ENCODE measurements at regions not wholly inside any gene's neighbourhood (a gene's known extent, or its start where the extent isn't known, plus 50 kb on each side); places are given as distances from the start of the nearest gene placed in this dataset.

- DNase-seq = no peak
Observed at GRCh38 chr9:19732441-19732951, 56.3 kb downstream of the SLC24A2 start.

GRCh38 chr9:19728101-19728500 lies 60.7 kb downstream of the SLC24A2 start:
- no peak for DNase-seq

GRCh38 chr9:19725970-19726369 lies 62.9 kb downstream of the SLC24A2 start:
- no peak for DNase-seq

DNA sequence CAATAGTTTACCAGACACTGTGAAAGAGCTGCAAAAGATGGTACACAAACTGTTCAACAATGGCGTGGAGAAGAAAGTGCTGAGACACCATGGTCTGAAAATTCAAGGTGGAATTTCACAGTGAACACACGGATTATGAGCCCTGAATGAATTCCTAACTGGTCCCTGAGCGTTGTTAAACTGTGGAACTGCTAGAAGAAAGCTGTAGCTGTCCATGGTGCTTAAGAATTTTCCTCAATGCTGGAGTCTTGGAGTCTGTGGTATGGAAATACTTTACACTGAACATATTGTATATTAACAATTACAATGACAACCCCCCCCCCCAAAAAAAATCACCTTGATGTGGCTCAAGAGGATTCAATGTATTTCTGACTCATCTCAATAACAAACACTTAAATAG lies 68.5 kb downstream of the SLC24A2 start:
- peak; percentile 1 for DNase-seq

- DNase-seq = no peak
Observed at GRCh38 chr9:19703702-19704101, 85.1 kb downstream of the SLC24A2 start.

DNA sequence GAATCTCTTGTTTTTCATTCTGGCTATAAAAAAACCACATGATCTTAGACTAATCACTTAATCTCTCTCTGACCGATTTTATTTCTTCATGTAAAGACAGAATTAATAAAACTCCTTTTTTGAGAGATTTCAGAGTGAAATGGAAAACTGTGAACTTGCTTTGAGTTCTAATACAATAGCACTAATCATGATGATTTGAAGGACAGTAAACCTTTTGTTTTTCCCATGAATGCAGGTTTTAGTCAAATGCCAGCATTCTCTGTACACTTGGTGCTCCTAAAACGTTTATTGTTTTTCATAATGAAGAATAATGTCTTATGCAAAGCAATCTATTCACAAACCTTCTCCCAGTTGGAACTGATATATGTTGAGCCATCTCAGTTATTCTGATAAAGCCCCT lies 86.8 kb downstream of the SLC24A2 start:
- no peak for DNase-seq

DNA sequence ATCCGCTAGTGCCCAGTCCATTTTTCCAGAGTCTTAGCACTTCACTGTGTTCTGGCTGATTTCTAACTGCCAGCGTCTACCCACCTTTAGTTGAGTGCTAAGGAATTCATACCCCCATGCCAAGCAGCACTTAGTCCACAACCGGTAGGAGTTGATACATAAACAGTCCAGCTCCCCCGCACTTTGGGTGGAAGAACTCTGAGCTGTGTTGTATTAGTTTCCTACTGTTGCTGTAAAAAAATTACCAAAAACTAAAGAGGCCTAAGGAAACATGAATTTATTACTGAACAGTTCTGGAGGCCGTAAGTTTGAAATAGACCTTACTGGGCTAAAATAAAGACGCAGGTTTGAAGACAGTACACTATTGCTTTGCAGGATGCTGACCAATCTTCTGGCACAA lies 87.6 kb downstream of the SLC24A2 start:
- DNase-seq = no peak

GRCh38 chr9:19700699-19701098 lies 88.1 kb downstream of the SLC24A2 start:
- DNase-seq = no peak

GRCh38 chr9:19699756-19700155 lies 89.1 kb downstream of the SLC24A2 start:
- no peak for DNase-seq

DNA sequence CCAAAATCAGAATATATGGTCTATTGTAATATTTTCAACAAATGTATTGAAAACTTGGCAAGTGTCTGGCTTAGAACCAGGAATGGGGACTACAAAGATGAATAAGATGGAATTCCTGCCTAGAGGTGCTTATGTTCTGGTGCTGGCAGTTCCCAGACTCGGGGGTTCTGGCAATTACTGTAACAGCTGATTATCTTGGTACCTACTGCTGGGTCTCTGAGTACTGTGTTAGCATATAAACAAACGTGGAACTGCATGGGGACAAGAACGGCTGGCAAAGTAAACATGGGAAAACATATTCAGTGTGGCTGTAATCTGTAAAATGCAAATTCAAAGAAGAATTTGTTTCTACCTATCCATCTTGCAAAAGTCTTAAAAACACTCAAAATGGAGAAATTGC lies 89.9 kb downstream of the SLC24A2 start:
- no peak for DNase-seq

GRCh38 chr9:19694601-19695000 lies 94.2 kb downstream of the SLC24A2 start:
- DNase-seq = no peak

DNA sequence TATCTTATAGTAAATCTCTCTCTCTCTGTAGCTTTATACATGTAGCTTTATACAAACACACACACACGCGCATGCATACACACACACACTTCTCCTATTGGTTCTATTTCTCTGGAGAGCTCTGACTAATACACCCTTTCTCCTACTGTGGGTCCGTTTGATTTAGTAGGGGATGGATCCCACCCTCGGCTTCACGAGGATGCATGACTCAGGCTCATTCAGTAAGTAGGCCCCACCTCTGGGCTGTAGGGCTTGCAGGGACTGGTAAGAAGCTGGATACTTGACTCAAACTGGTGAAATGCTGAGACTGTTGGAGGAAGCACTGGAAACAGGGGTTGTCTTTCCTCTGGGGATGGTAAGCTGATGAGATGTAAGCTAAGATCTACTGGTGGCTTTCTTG lies 98.7 kb downstream of the SLC24A2 start:
- DNase-seq = no peak

GRCh38 chr9:19689328-19690101 lies 99.3 kb downstream of the SLC24A2 start:
- DNase-seq = no peak

GRCh38 chr9:19683715-19684114 lies 105.1 kb downstream of the SLC24A2 start:
- no peak for DNase-seq

GRCh38 chr9:19682397-19682796 lies 106.4 kb downstream of the SLC24A2 start:
- DNase-seq = no peak

DNA sequence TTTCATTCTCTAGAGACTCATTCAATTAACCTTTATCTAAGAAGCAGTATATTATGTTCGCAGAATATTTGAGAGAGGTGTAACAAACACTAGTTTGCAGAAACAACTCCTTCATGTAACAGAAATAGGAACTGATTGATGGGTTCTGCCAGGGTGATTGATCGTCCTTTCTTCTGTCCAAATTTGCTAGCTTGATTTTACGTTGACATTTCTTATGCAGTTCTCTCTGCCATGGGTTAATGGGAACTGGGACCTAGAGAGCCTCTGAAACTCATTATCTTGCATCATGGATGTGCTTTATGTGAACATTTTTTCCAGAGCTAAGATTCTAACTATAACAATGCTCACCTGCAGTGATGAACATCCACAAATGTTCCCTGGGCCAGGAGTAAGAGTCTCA lies 107.0 kb downstream of the SLC24A2 start:
- DNase-seq = no peak

GRCh38 chr9:19677924-19678323 lies 110.9 kb downstream of the SLC24A2 start:
- no peak for DNase-seq

DNA sequence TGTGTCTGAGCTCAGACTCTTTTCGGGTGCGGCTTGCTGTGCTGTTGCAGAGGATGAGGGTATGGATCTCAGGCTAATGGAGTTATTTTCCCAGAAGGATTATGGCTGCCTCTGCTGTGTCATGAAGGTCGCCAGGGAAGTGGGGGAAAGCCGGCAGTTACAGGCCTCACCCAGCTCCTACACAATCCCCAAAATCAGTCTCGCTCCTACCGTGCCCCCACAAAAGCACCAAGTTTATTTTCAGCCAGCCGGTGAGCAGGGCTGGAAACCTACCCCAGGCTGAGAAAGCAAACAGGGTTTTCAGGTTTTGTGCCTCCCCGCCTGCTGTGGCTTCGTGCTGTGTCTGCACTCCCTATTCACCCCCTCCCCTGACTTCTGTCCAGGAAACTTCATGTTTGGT lies 113.3 kb downstream of the SLC24A2 start:
- DNase-seq = no peak

- no peak for DNase-seq
Observed at GRCh38 chr9:19666575-19666974, 122.3 kb downstream of the SLC24A2 start.

DNA sequence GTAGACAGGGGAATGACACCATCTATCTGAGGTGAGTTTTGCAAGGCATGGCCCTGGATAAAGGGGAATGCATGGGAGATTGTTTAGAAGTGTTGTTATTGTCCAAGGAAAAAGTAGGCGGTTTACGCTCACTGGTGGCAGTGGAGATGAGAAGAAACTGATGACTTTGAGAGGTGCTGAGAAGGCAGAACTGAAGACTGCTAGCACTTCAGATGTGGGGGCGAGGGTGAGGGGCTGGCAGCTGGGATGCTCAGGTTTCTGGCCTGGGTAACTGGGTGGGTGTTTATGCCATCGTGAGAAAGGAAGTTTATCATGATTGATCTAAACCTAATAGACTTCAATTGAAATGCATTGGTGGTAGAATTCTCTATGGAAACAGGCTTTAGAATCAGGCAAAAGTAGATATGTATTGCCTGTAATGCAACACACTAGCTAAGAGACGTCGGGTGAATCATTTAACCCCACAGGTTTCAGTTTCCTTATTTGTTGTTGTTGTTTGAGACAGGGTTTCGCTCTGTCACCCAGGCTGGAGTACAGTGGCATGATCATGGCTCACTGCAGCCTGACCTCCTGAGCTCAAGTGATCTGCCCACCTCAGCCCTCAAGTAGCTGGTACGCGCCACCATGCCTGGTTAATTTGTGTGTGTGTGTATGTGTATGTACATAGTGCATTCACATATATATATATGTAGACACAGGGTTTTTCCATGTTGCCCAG lies 123.5 kb downstream of the SLC24A2 start:
- peak; percentile 45 for DNase-seq

GRCh38 chr9:19663570-19663969 lies 125.3 kb downstream of the SLC24A2 start:
- DNase-seq = no peak

DNA sequence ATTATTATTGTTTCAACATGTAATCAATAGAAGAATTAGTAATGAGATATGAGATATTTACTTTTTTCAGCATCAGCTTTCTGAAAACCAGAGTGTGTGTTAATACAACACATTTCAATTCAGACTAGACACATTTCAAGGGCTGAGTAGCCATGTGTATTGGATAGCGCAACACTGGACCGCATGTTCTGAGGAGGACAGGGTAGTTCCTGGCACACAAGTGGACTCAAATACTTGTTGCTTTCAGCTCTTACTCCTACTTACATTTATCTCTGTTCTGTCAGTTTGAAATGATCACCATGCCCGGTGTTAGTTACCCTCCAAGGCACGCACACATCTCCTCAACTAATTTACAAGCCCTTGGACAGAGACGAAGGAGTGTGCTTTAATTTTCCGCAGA lies 126.6 kb downstream of the SLC24A2 start:
- DNase-seq = no peak

DNA sequence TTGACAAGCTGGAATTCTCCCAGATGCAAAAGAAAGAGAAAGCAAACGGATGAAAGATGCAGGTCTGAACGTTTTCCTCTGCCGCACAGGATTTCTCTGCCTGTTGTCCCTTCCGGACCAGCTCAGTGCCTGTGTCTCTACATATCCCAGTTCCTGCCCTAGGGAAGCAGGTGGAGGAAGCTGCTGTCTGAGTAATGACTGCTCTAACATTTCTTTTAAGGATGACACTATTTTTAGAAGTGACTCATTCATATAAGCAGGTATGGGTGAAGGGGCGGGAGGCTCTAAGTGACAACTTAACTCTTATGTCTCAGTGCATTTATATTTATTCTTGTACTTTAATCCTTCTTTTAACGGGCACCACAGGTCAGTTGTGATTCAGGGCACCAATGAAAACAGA lies 128.8 kb downstream of the SLC24A2 start:
- DNase-seq = no peak

DNA sequence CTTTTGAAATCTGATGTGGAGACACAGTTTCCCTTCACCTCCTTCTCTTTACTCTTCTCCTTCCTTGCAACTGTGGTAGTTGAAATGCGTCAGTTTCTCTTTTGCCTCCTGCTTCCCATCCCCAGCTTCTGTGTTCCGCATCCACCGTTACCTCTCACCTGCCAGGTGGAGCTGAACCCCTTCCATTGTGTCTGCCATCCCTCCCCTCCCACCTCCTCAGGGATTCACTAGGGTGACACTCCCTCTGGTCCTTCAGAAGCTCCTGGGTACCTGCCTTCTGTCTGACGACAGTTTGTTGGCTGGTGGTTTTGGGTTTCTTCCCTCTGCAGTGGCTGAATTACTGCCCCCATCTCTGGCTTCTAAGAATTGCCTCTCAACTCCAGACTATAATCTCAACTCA lies 132.1 kb downstream of the SLC24A2 start:
- no peak for DNase-seq

Data from inflammatory macrophage treated with lipopolysaccharide for 4 hours (primary cell).